Caco-2 (cell line): ENCODE measurements at regions not wholly inside any gene's neighbourhood (a gene's known extent, or its start where the extent isn't known, plus 50 kb on each side); places are given as distances from the start of the nearest gene placed in this dataset.

ENCODE experiments used
- BruUV-seq: library from RNA; stranded (reverse); fragments of 400-500 nt; replicated peaks from 2 replicates; lab custom pipeline; 2021; lab: Mats Ljungman, UMichigan
- CTCF ChIA-PET: fragments of 300-600 bp; sonication (Branson Sonifier 250); formaldehyde crosslinking; loops from one replicate; lab custom pipeline; 2022; ENCODE audit warnings: antibody characterized with exemption; lab: Charles Lee
- POLR2A ChIA-PET: fragments of 300-600 bp; sonication (Branson Sonifier 250); formaldehyde crosslinking; loops from one replicate; lab custom pipeline; 2022; ENCODE audit warnings: antibody characterized with exemption; lab: Charles Lee
- DNase-seq, 2 experiments: peaks; one replicate each; pipeline versions ENCODE4 v3.0.0 to v3.0.0-alpha.2; 2020 to 2022
- H3K27me3 ChIP-seq: replicated peaks from 2 replicates; pipeline ENCODE4 v1.6.0; 2011; ENCODE audit warnings: low read length; ENCODE audit not compliant: control insufficient read depth, insufficient read depth
- H3K36me3 ChIP-seq: 2 replicates; pipeline ENCODE4 v1.5.1; 2011; ENCODE audit warnings: low read length; ENCODE audit not compliant: control insufficient read depth, insufficient read depth
- H3K4me1 ChIP-seq: fragments of 250-450 bp; sonication (Bioruptor Pico); 2 replicates; pipeline ENCODE4 v1.5.1; 2020; ENCODE audit warnings: mild to moderate bottlenecking
- H3K4me3 ChIP-seq: 2 replicates; pipeline ENCODE4 v1.5.1; 2011; ENCODE audit warnings: low read depth, mild to moderate bottlenecking, control low read depth, low read length
- H3K9me3 ChIP-seq: fragments of 250-450 bp; sonication (Bioruptor Pico); 2 replicates; pipeline ENCODE4 v1.5.1; 2020; ENCODE audit warnings: mild to moderate bottlenecking, moderate library complexity
- H3K27ac Mint-ChIP-seq: one replicate; pipeline ENCODE4 v1.8.0; 2022; ENCODE audit warnings: mixed read lengths; ENCODE audit not compliant: unreplicated experiment
- H3K27me3 Mint-ChIP-seq: one replicate; pipeline ENCODE4 v1.8.0; 2022; ENCODE audit warnings: mixed read lengths; ENCODE audit not compliant: insufficient read depth, unreplicated experiment
- H3K36me3 Mint-ChIP-seq: one replicate; pipeline ENCODE4 v1.8.0; 2022; ENCODE audit warnings: mild to moderate bottlenecking, mixed read lengths; ENCODE audit not compliant: insufficient read depth, unreplicated experiment
- H3K4me1 Mint-ChIP-seq: one replicate; pipeline ENCODE4 v1.8.0; 2022; ENCODE audit warnings: low read depth, mixed read lengths; ENCODE audit not compliant: unreplicated experiment
- H3K4me3 Mint-ChIP-seq: one replicate; pipeline ENCODE4 v1.8.0; 2022; ENCODE audit warnings: mild to moderate bottlenecking, moderate library complexity, mixed read lengths; ENCODE audit not compliant: unreplicated experiment
- H3K9me3 Mint-ChIP-seq: one replicate; pipeline ENCODE4 v1.8.0; 2022; ENCODE audit warnings: mixed read lengths; ENCODE audit not compliant: unreplicated experiment
- CTCF ChIP-seq, 2 experiments: fragments of 200-600 bp in 1 of 2; IDR thresholded peaks; 1 replicate in 1 of 2; 2 replicates in 1 of 2; pipeline versions ENCODE4 v1.5.1 to v1.8.0; 2011 to 2022; ENCODE audit warnings: antibody characterized with exemption in 1 of 2, control low read depth in 1 of 2, inconsistent platforms in 1 of 2, low read depth in 1 of 2, low read length in 1 of 2, mild to moderate bottlenecking in 1 of 2, moderate library complexity in 1 of 2; ENCODE audit not compliant: insufficient read depth in 1 of 2, severe bottlenecking in 1 of 2, unreplicated experiment in 1 of 2
- intact Hi-C: fragments of 100-400 bp; cut with micrococcal nuclease; formaldehyde crosslinking; loops from one replicate; pipeline ENCODE4 v1.10.0; 2022; ENCODE audit not compliant: unreplicated experiment

- H3K27ac Mint-ChIP-seq: no peak overlapping the region
- H3K4me3 ChIP-seq: no peak overlapping the region
- H3K4me1 Mint-ChIP-seq: peaks cover 10% of the 10 kb centered on the region
- H3K9me3 Mint-ChIP-seq: peaks cover 16% of the 10 kb centered on the region
- peaks cover 9% of the 10 kb centered on the region for H3K4me1 ChIP-seq
- DNase-seq: no peak
- ChIA-PET POLR2A (no interaction called here), CTCF (no interaction called here)
- peaks cover 12% of the 10 kb centered on the region for H3K9me3 ChIP-seq
- BruUV-seq: no TSS peak
- no peaks in the 10 kb centered on the region for H3K36me3 ChIP-seq
- intact Hi-C loops: no loop called here
- H3K36me3 Mint-ChIP-seq: no peaks in the 10 kb centered on the region
- no peak for TF ChIP-seq CTCF (IDR thresholded peaks at IDR 0.05; ENCODE audit: insufficient read depth in 1 of 2, low read depth in 1 of 2, low read length in 1 of 2, severe bottlenecking in 1 of 2, unreplicated experiment in 1 of 2)
- H3K27me3 Mint-ChIP-seq: no peaks in the 10 kb centered on the region
- no peaks in the 10 kb centered on the region for H3K27me3 ChIP-seq
- H3K4me3 Mint-ChIP-seq: no peak overlapping the region
These were observed 61.1 kb upstream of the TAS2R1 start for GRCh38 chr5:9691261-9691660.

DNA sequence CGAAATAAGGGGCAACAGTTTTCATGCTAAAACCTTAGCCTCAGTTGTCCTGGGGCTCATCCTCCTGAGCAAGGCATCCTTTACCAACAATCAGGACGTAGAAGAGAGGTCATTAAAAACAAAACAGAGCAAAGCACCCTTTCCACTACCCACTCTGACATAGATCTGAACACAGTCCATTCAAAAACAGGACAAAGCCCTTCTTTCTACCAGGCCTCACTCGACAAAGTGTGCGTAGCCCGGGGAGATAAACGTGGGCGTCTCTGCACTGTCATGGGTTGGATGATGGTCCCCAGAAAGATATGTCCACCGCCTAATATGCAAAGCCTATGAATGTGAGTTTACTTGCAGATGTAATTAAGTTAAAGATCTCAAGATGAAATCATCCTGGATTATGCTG, 60.6 kb upstream of the TAS2R1 start:
- no peaks in the 10 kb centered on the region for H3K27me3 ChIP-seq
- no TSS peak for BruUV-seq
- H3K4me1 ChIP-seq: peaks cover 9% of the 10 kb centered on the region
- H3K9me3 Mint-ChIP-seq: peaks cover 20% of the 10 kb centered on the region
- H3K36me3 Mint-ChIP-seq: no peaks in the 10 kb centered on the region
- no peak overlapping the region for H3K4me3 ChIP-seq
- POLR2A ChIA-PET: no interaction called here
- no peaks in the 10 kb centered on the region for H3K36me3 ChIP-seq
- CTCF ChIA-PET: no interaction called here
- H3K4me3 Mint-ChIP-seq: no peak overlapping the region
- no peak for TF ChIP-seq CTCF (IDR thresholded peaks at IDR 0.05; ENCODE audit: insufficient read depth in 1 of 2, low read depth in 1 of 2, low read length in 1 of 2, severe bottlenecking in 1 of 2, unreplicated experiment in 1 of 2)
- peaks cover 12% of the 10 kb centered on the region for H3K9me3 ChIP-seq
- intact Hi-C loops: no loop called here
- no peak for DNase-seq
- H3K4me1 Mint-ChIP-seq: peaks cover 12% of the 10 kb centered on the region
- H3K27me3 Mint-ChIP-seq: no peaks in the 10 kb centered on the region
- no peak overlapping the region for H3K27ac Mint-ChIP-seq

DNA sequence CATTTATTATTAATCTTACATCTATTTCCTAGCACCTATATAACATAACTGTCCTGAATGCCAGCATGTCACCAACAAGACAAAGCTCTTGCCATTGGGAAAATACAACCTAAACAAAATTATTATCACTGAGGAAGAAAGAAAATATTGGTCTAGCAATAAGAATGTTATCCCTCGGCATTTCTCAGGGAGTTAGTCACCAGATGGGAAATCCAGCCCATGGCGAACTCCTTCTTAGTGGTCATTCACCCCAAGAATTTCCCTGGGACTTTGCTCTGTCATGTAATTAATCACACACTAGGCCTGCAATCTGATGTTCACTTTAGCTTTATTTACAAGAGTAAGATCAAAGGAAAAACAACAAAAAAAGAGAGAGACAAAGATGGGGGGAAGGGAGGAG, 56.1 kb upstream of the TAS2R1 start:
- H3K36me3 ChIP-seq: no peaks in the 10 kb centered on the region
- Mint-ChIP-seq H3K9me3 (peaks cover 35% of the 10 kb centered on the region), H3K4me1 (peaks cover 7% of the 10 kb centered on the region), H3K27ac (no peak overlapping the region), H3K27me3 (no peaks in the 10 kb centered on the region), H3K36me3 (no peaks in the 10 kb centered on the region), H3K4me3 (no peak overlapping the region)
- peaks cover 12% of the 10 kb centered on the region for H3K9me3 ChIP-seq
- intact Hi-C loops: no loop called here
- H3K27me3 ChIP-seq: no peaks in the 10 kb centered on the region
- peak in 1 of 2 experiments; percentile 30 for DNase-seq
- H3K4me1 ChIP-seq: peaks cover 6% of the 10 kb centered on the region
- no peak for TF ChIP-seq CTCF (IDR thresholded peaks at IDR 0.05; ENCODE audit: insufficient read depth in 1 of 2, low read depth in 1 of 2, low read length in 1 of 2, severe bottlenecking in 1 of 2, unreplicated experiment in 1 of 2)
- ChIA-PET POLR2A (no interaction called here), CTCF (no interaction called here)
- BruUV-seq: no TSS peak
- no peak overlapping the region for H3K4me3 ChIP-seq
